Retinal pigment epithelial cell (primary cell): ENCODE measurements at regions not wholly inside any gene's neighbourhood (a gene's known extent, or its start where the extent isn't known, plus 50 kb on each side); places are given as distances from the start of the nearest gene placed in this dataset.
"Not testable (repeated sequence)": the region's sequence is repeated elsewhere in the genome, so short reads cannot be mapped to it uniquely, and the experiment has no call there.

ENCODE experiments used
- DNase-seq: peaks from one replicate; pipeline ENCODE4 v3.0.0-alpha.2; 2010; ENCODE audit warnings: low read depth
- H3K4me3 ChIP-seq: 2 replicates; pipeline ENCODE4 v1.5.1; 2011; ENCODE audit warnings: mild to moderate bottlenecking, low read length, control low read depth, moderate library complexity
- CTCF ChIP-seq: conservative IDR thresholded peaks from 2 replicates; pipeline ENCODE4 v1.5.1; 2011; ENCODE audit warnings: low read depth, low read length, control low read depth, inconsistent platforms

GRCh38 chr21:35468991-35469390, 419.9 kb upstream of the RUNX1 start:
- TF ChIP-seq CTCF, result no peak
- no peak overlapping the region for H3K4me3 ChIP-seq
- DNase-seq, result no peak

- no peak overlapping the region for H3K4me3 ChIP-seq
- DNase-seq, result no peak
- TF ChIP-seq CTCF, result no peak
These were observed 418.5 kb upstream of the RUNX1 start for GRCh38 chr21:35467566-35467965.

GRCh38 chr21:35466681-35467080, 417.6 kb upstream of the RUNX1 start:
- not testable (repeated sequence) for DNase-seq, H3K4me3 ChIP-seq

- DNase-seq, result no peak
- TF ChIP-seq CTCF, result no peak
- no peak overlapping the region for H3K4me3 ChIP-seq
These were observed 416.6 kb upstream of the RUNX1 start for GRCh38 chr21:35465741-35466140.

GRCh38 chr21:35461700-35462099, 412.6 kb upstream of the RUNX1 start:
- no peak for DNase-seq
- no peak overlapping the region for H3K4me3 ChIP-seq
- no peak for TF ChIP-seq CTCF

GRCh38 chr21:35460441-35460840, 411.3 kb upstream of the RUNX1 start:
- DNase-seq, result no peak
- H3K4me3 ChIP-seq, result no peak overlapping the region
- no peak for TF ChIP-seq CTCF

- H3K4me3 ChIP-seq, result no peak overlapping the region
- no peak for DNase-seq
- no peak for TF ChIP-seq CTCF
These were observed 409.3 kb upstream of the RUNX1 start for GRCh38 chr21:35458405-35458804.

GRCh38 chr21:35457097-35457804, 408.1 kb upstream of the RUNX1 start:
- DNase-seq, result no peak
- H3K4me3 ChIP-seq, result no peak overlapping the region
- TF ChIP-seq CTCF, result no peak
